Chondrocyte (in vitro differentiated cells): ENCODE measurements at regions not wholly inside any gene's neighbourhood (a gene's known extent, or its start where the extent isn't known, plus 50 kb on each side); places are given as distances from the start of the nearest gene placed in this dataset.

Experiments used
- DNase-seq: peaks from one replicate; pipeline ENCODE4 v3.0.0; 2021; ENCODE audit warnings: mixed read lengths, low spot score
- H3K27ac Mint-ChIP-seq: one replicate; pipeline ENCODE4 v1.8.0; 2021; ENCODE audit warnings: mild to moderate bottlenecking, moderate library complexity, mixed read lengths; ENCODE audit not compliant: unreplicated experiment
- H3K27me3 Mint-ChIP-seq: 2 replicates; pipeline ENCODE4 v1.8.0; 2021; ENCODE audit warnings: low read depth, mixed read lengths
- H3K36me3 Mint-ChIP-seq: 2 replicates; pipeline ENCODE4 v1.8.0; 2021; ENCODE audit warnings: low read depth, mixed read lengths
- H3K4me1 Mint-ChIP-seq: 2 replicates; pipeline ENCODE4 v1.8.0; 2021; ENCODE audit warnings: low read depth, mild to moderate bottlenecking, mixed read lengths
- H3K4me3 Mint-ChIP-seq: one replicate; pipeline ENCODE4 v1.8.0; 2021; ENCODE audit warnings: mild to moderate bottlenecking, moderate library complexity, mixed read lengths; ENCODE audit not compliant: unreplicated experiment
- H3K9me3 Mint-ChIP-seq: 2 replicates; pipeline ENCODE4 v1.8.0; 2021; ENCODE audit warnings: low read depth, mixed read lengths
- CTCF ChIP-seq: fragments of 200-600 bp; sonication (generic); IDR thresholded peaks from 2 replicates; pipeline ENCODE4 v1.5.0; 2021; ENCODE audit warnings: antibody characterized with exemption, mild to moderate bottlenecking, moderate library complexity

GRCh38 chr20:63106108-63106764 lies 99.5 kb upstream of the BHLHE23 start:
- Mint-ChIP-seq H3K27me3 (peaks cover 2% of the 10 kb centered on the region), H3K36me3 (no peaks in the 10 kb centered on the region), H3K27ac (no peak overlapping the region), H3K9me3 (peaks cover 8% of the 10 kb centered on the region), H3K4me3 (no peak overlapping the region), H3K4me1 (peaks cover 12% of the 10 kb centered on the region)
- DNase-seq, result no peak
- TF ChIP-seq CTCF, result no peak

- Mint-ChIP-seq H3K36me3 (no peaks in the 10 kb centered on the region), H3K9me3 (peaks cover 4% of the 10 kb centered on the region), H3K4me1 (peaks cover 12% of the 10 kb centered on the region), H3K4me3 (no peak overlapping the region), H3K27ac (no peak overlapping the region), H3K27me3 (peaks cover 2% of the 10 kb centered on the region)
- DNase-seq, result no peak
- no peak for TF ChIP-seq CTCF
Observed at GRCh38 chr20:63105211-63106107, 98.7 kb upstream of the BHLHE23 start.

- TF ChIP-seq CTCF, result no peak
- Mint-ChIP-seq H3K27me3 (peaks cover 2% of the 10 kb centered on the region), H3K27ac (no peak overlapping the region), H3K9me3 (peaks cover 4% of the 10 kb centered on the region), H3K4me3 (no peak overlapping the region), H3K36me3 (no peaks in the 10 kb centered on the region), H3K4me1 (peaks cover 12% of the 10 kb centered on the region)
- no peak for DNase-seq
Observed at GRCh38 chr20:63104312-63105181, 97.8 kb upstream of the BHLHE23 start.

- Mint-ChIP-seq H3K27ac (no peak overlapping the region), H3K36me3 (no peaks in the 10 kb centered on the region), H3K4me3 (no peak overlapping the region), H3K27me3 (peaks cover 2% of the 10 kb centered on the region), H3K4me1 (peaks cover 12% of the 10 kb centered on the region), H3K9me3 (peaks cover 3% of the 10 kb centered on the region)
- DNase-seq, result peak; percentile 68
- no peak for TF ChIP-seq CTCF
Observed at GRCh38 chr20:63103402-63104311, 96.9 kb upstream of the BHLHE23 start.
